GM23338 (cell line): ENCODE measurements at regions not wholly inside any gene's neighbourhood (a gene's known extent, or its start where the extent isn't known, plus 50 kb on each side); places are given as distances from the start of the nearest gene placed in this dataset.

ENCODE experiments used
- ATAC-seq: fragments of 200-7000 bp; cut with Tn5 transposase; 3 replicates; pipeline ENCODE4 v1.9.1; 2020
- DNase-seq: peaks from one replicate; pipeline ENCODE4 v3.0.0-alpha.2; 2015; ENCODE audit warnings: low spot score
- H2AFZ ChIP-seq: fragments of 200-600 bp; sonication (generic); 2 replicates; pipeline ENCODE4 v1.8.0; 2016; ENCODE audit warnings: antibody characterized with exemption, mild to moderate bottlenecking, moderate library complexity
- H3F3A ChIP-seq: fragments of 200-600 bp; sonication (generic); replicated peaks from 2 replicates; pipeline ENCODE4 v1.8.0; 2017; ENCODE audit warnings: antibody characterized with exemption, mixed run types, low read depth
- H3K27ac ChIP-seq: fragments of 200-600 bp; sonication (generic); 2 replicates; pipeline ENCODE4 v1.6.1; 2016; ENCODE audit warnings: low read depth
- H3K27me3 ChIP-seq: fragments of 200-600 bp; sonication (generic); 2 replicates; pipeline ENCODE4 v1.8.0; 2016; ENCODE audit warnings: mild to moderate bottlenecking, mixed run types, moderate library complexity; ENCODE audit not compliant: insufficient read depth
- H3K36me3 ChIP-seq: fragments of 200-600 bp; sonication (generic); 2 replicates; pipeline ENCODE4 v1.8.0; 2016; ENCODE audit warnings: mild to moderate bottlenecking; ENCODE audit not compliant: insufficient read depth
- H3K4me1 ChIP-seq: fragments of 200-600 bp; sonication (generic); 2 replicates; pipeline ENCODE4 v1.8.0; 2016; ENCODE audit warnings: mild to moderate bottlenecking, moderate library complexity; ENCODE audit not compliant: insufficient read depth
- H3K4me2 ChIP-seq: fragments of 200-600 bp; sonication (generic); 2 replicates; pipeline ENCODE4 v1.7.1; 2017; ENCODE audit warnings: mixed run types
- H3K4me3 ChIP-seq: fragments of 200-600 bp; sonication (generic); 2 replicates; pipeline ENCODE4 v1.6.1; 2016; ENCODE audit warnings: mixed run types
- H3K79me2 ChIP-seq: fragments of 200-600 bp; sonication (generic); replicated peaks from 2 replicates; pipeline ENCODE4 v1.8.0; 2017; ENCODE audit warnings: mild to moderate bottlenecking; ENCODE audit not compliant: insufficient read depth
- H3K9me2 ChIP-seq: fragments of 200-600 bp; sonication (generic); 2 replicates; pipeline ENCODE4 v1.8.0; 2017; ENCODE audit not compliant: insufficient read depth
- H4K20me1 ChIP-seq: fragments of 200-600 bp; sonication (generic); replicated peaks from 2 replicates; pipeline ENCODE4 v1.8.0; 2017; ENCODE audit warnings: mild to moderate bottlenecking; ENCODE audit not compliant: insufficient read depth
- H3K27ac Mint-ChIP-seq: 2 replicates; pipeline ENCODE4 v1.8.0; 2020; ENCODE audit warnings: inconsistent platforms, mild to moderate bottlenecking, moderate library complexity, mixed read lengths
- H3K27me3 Mint-ChIP-seq: 3 replicates; pipeline ENCODE4 v1.8.0; 2022; ENCODE audit warnings: low read depth, mild to moderate bottlenecking, moderate library complexity, mixed read lengths, inconsistent platforms; ENCODE audit not compliant: insufficient read depth, poor library complexity
- H3K36me3 Mint-ChIP-seq: 3 replicates; pipeline ENCODE4 v1.8.0; 2021; ENCODE audit warnings: low read depth, mild to moderate bottlenecking, inconsistent platforms, moderate library complexity, mixed read lengths
- H3K4me1 Mint-ChIP-seq: 3 replicates; pipeline ENCODE4 v1.8.0; 2020; ENCODE audit warnings: mild to moderate bottlenecking, inconsistent platforms, mixed read lengths
- H3K4me3 Mint-ChIP-seq: 3 replicates; pipeline ENCODE4 v1.8.0; 2021; ENCODE audit warnings: moderate library complexity, mild to moderate bottlenecking, inconsistent platforms, mixed read lengths
- H3K9me3 Mint-ChIP-seq: 3 replicates; pipeline ENCODE4 v1.8.0; 2020; ENCODE audit warnings: moderate library complexity, mild to moderate bottlenecking, inconsistent platforms, mixed read lengths
- CREB1 ChIP-seq: fragments of 250-450 bp; sonication (Bioruptor Pico); IDR thresholded peaks from 2 replicates; pipeline ENCODE4 v1.5.0; 2020; ENCODE audit warnings: low read depth, mild to moderate bottlenecking, moderate library complexity
- CTCF ChIP-seq, 2 experiments: fragments of 200-600 bp in 1 of 2; sonication (generic) in 1 of 2; conservative IDR thresholded peaks; 2 replicates each; pipeline versions ENCODE4 v1.5.1 to v1.6.1; 2016 to 2017; ENCODE audit warnings: antibody characterized with exemption in 2 of 2, low read depth in 2 of 2, mild to moderate bottlenecking in 2 of 2, moderate library complexity in 1 of 2
- EZH2 ChIP-seq: fragments of 200-600 bp; sonication (generic); IDR thresholded peaks from one replicate; pipeline ENCODE4 v1.8.0; 2017; ENCODE audit warnings: antibody characterized with exemption, mild to moderate bottlenecking, low read depth; ENCODE audit not compliant: unreplicated experiment
- JUNB ChIP-seq: IDR thresholded peaks from one replicate; pipeline ENCODE4 v1.6.1; 2016; ENCODE audit warnings: antibody characterized with exemption; ENCODE audit not compliant: unreplicated experiment
- NANOG ChIP-seq: IDR thresholded peaks from 2 replicates; pipeline ENCODE4 v1.6.1; 2016; ENCODE audit warnings: antibody characterized with exemption, borderline replicate concordance
- POLR2AphosphoS5 ChIP-seq: IDR thresholded peaks from 2 replicates; pipeline ENCODE4 v1.6.1; 2016; ENCODE audit warnings: antibody characterized with exemption, low read depth
- REST ChIP-seq: IDR thresholded peaks from one replicate; pipeline ENCODE4 v1.6.1; 2018; ENCODE audit warnings: antibody characterized with exemption; ENCODE audit not compliant: unreplicated experiment
- STAT1 ChIP-seq: IDR thresholded peaks from one replicate; pipeline ENCODE4 v1.6.1; 2016; ENCODE audit warnings: antibody characterized with exemption; ENCODE audit not compliant: unreplicated experiment
- ZNF114 ChIP-seq: fragments of 250-450 bp; sonication (Bioruptor Pico); IDR thresholded peaks from 2 replicates; pipeline ENCODE4 v1.5.0; 2020; ENCODE audit warnings: mild to moderate bottlenecking, moderate library complexity
- ZNF331 ChIP-seq: fragments of 250-450 bp; sonication (Bioruptor Pico); IDR thresholded peaks from 2 replicates; pipeline ENCODE4 v1.5.0; 2020; ENCODE audit warnings: low read depth, mild to moderate bottlenecking, moderate library complexity
- ZNF462 ChIP-seq: fragments of 250-450 bp; sonication (Bioruptor Pico); IDR thresholded peaks from 2 replicates; pipeline ENCODE4 v1.5.0; 2020; ENCODE audit warnings: mild to moderate bottlenecking, moderate library complexity
- TF ChIP-seq, protein P1 (sequence below): IDR thresholded peaks from 2 replicates; pipeline ENCODE4 v1.6.1; 2016; ENCODE audit warnings: antibody characterized with exemption

DNA sequence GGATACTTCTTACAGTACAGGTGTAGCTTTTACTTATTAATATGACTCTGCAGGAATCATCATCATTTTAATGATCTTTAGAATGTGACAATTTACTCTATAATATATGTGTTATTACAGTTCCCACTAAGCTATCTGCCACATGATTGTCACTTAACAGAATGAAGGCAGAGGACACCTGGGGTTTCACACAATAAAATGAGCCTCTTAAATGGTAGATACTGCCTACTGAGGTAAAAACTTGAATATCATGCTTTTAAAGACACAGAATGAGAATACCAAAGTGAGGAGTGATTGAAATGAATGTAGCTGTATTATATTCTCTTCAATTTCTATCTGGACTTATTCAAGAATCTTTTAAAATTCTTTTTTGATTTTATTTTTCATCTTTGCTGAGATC lies 1255.3 kb upstream of the LRRN3 start (continued):
- no peak for TF ChIP-seq CTCF (conservative IDR thresholded peaks at IDR 0.05; ENCODE audit: low read depth in 2 of 2)
- no peak for TF ChIP-seq ZNF114

GRCh38 chr7:109836016-109836415 lies 1254.9 kb upstream of the LRRN3 start:
- no peaks in the 10 kb centered on the region for H3K4me1 ChIP-seq
- no peak overlapping the region for H3K27ac ChIP-seq
- Mint-ChIP-seq H3K4me1 (no peaks in the 10 kb centered on the region), H3K27ac (no peak overlapping the region), H3K9me3 (no peaks in the 10 kb centered on the region), H3K36me3 (no peaks in the 10 kb centered on the region; the same call in 2 of the 3 replicates), H3K27me3 (peaks cover 4% of the 10 kb centered on the region), H3K4me3 (no peak overlapping the region)
- no peak overlapping the region for H2AFZ ChIP-seq
- ATAC-seq (no peak), DNase-seq (no peak)
- no peaks in the 10 kb centered on the region for H3K79me2 ChIP-seq
- no peaks in the 10 kb centered on the region for H3K36me3 ChIP-seq
- no peaks in the 10 kb centered on the region for H3K9me2 ChIP-seq
- no peak overlapping the region for H3K4me3 ChIP-seq
- no peaks in the 10 kb centered on the region for H3F3A ChIP-seq
- no peak overlapping the region for H3K4me2 ChIP-seq
- no peaks in the 10 kb centered on the region for H4K20me1 ChIP-seq
- no peaks in the 10 kb centered on the region for H3K27me3 ChIP-seq
- TF ChIP-seq NANOG (no peak), EZH2 (no peak), POLR2AphosphoS5 (no peak), ZNF331 (CRISPR knock-in tag) (no peak), ZNF114 (no peak), REST (no peak), STAT1 (no peak), ZNF462 (CRISPR knock-in tag) (no peak), CREB1 (no peak), JUNB (no peak)
- TF ChIP-seq, protein P1, sequence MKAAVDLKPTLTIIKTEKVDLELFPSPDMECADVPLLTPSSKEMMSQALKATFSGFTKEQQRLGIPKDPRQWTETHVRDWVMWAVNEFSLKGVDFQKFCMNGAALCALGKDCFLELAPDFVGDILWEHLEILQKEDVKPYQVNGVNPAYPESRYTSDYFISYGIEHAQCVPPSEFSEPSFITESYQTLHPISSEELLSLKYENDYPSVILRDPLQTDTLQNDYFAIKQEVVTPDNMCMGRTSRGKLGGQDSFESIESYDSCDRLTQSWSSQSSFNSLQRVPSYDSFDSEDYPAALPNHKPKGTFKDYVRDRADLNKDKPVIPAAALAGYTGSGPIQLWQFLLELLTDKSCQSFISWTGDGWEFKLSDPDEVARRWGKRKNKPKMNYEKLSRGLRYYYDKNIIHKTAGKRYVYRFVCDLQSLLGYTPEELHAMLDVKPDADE = no peak
